Activated T-cell treated with anti-CD3 and anti-CD28 coated beads for 48 hours (primary cell): ENCODE measurements at regions not wholly inside any gene's neighbourhood (a gene's known extent, or its start where the extent isn't known, plus 50 kb on each side); places are given as distances from the start of the nearest gene placed in this dataset.

Experiments
- DNase-seq: peaks from one replicate; pipeline ENCODE4 v3.0.0-alpha.2; 2020; ENCODE audit warnings: low read depth

GRCh38 chr2:16317211-16317830 is 348.3 kb downstream of the CYRIA start:
- DNase-seq, result no peak

- no peak for DNase-seq
These were observed 349.0 kb downstream of the CYRIA start for GRCh38 chr2:16316456-16317210.

- DNase-seq, result no peak
These were observed 349.7 kb downstream of the CYRIA start for GRCh38 chr2:16315908-16316307.

- DNase-seq, result no peak
These were observed 350.2 kb downstream of the CYRIA start for GRCh38 chr2:16315458-16315835.

GRCh38 chr2:16314691-16315457 is 350.8 kb downstream of the CYRIA start:
- no peak for DNase-seq

GRCh38 chr2:16314001-16314400 is 351.6 kb downstream of the CYRIA start:
- DNase-seq, result no peak

GRCh38 chr2:16313235-16313975 is 352.2 kb downstream of the CYRIA start:
- no peak for DNase-seq

- no peak for DNase-seq
These were observed 352.9 kb downstream of the CYRIA start for GRCh38 chr2:16312771-16313170.

GRCh38 chr2:16311521-16312440 is 353.9 kb downstream of the CYRIA start:
- no peak for DNase-seq

GRCh38 chr2:16308816-16309215 is 356.8 kb downstream of the CYRIA start:
- no peak for DNase-seq

GRCh38 chr2:16304876-16305590 is 360.6 kb downstream of the CYRIA start:
- DNase-seq, result no peak

- DNase-seq, result no peak
These were observed 361.9 kb downstream of the CYRIA start for GRCh38 chr2:16303761-16304160.

GRCh38 chr2:16303273-16303577 is 362.4 kb downstream of the CYRIA start:
- DNase-seq, result no peak

- DNase-seq, result no peak
These were observed 362.3 kb downstream of the MYCN start for GRCh38 chr2:16302431-16303272.

GRCh38 chr2:16301961-16302360 is 361.6 kb downstream of the MYCN start:
- no peak for DNase-seq

- no peak for DNase-seq
These were observed 358.5 kb downstream of the MYCN start for GRCh38 chr2:16298866-16299265.

- no peak for DNase-seq
These were observed 356.2 kb downstream of the MYCN start for GRCh38 chr2:16296331-16297250.

GRCh38 chr2:16296038-16296290 is 355.6 kb downstream of the MYCN start:
- DNase-seq, result no peak

- no peak for DNase-seq
These were observed 354.4 kb downstream of the MYCN start for GRCh38 chr2:16294791-16295190.
